ENCODE measurements at regions not wholly inside any gene's neighbourhood (a gene's known extent, or its start where the extent isn't known, plus 50 kb on each side); places are given as distances from the start of the nearest gene placed in this dataset.
A peak's percentile ranks its signal among the peaks of the same experiment; 100 is the strongest.

DNA sequence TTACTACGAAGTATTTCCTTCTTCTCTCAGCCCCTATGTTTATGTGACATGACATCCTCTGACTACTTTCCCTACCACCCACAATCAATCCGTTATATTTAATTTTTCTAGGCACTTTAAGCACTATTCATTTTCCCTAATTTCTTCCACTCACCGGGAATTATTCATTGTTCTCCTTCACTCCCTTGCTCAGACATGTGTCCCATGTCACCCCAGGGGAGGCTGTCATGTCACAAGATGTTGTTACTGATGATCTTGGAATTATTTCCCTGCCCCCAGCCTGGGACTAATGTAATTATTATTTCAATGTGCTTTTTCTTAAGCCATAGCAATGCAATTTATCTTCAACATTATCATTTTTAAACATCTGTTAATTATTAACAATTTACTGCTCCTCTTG lies 317.2 kb downstream of the PHF14 start:
- TF ChIP-seq POLR2A (IDR thresholded peaks at IDR 0.05; ENCODE audit: extremely low read depth, insufficient read length) (no peak), MYC (IDR thresholded peaks at IDR 0.05; ENCODE audit: low read depth, low read length) (no peak), CTCF (IDR thresholded peaks at IDR 0.05; ENCODE audit: low read depth, low read length) (no peak), MAX (IDR thresholded peaks at IDR 0.05; ENCODE audit: low read depth, low read length) (no peak)
- no peak overlapping the region for H3K4me3 ChIP-seq (ENCODE audit: low read depth, low read length)
- DNase-seq (ENCODE audit: low read depth), result no peak

- H3K4me3 ChIP-seq (ENCODE audit: low read depth, low read length), result no peak overlapping the region
- DNase-seq (ENCODE audit: low read depth), result no peak
- TF ChIP-seq MAX (IDR thresholded peaks at IDR 0.05; ENCODE audit: low read depth, low read length), result no peak
- TF ChIP-seq CTCF (IDR thresholded peaks at IDR 0.05; ENCODE audit: low read depth, low read length), result no peak
- no peak for TF ChIP-seq MYC (IDR thresholded peaks at IDR 0.05; ENCODE audit: low read depth, low read length)
- no peak for TF ChIP-seq POLR2A (IDR thresholded peaks at IDR 0.05; ENCODE audit: extremely low read depth, insufficient read length)
These were observed 320.5 kb downstream of the PHF14 start for GRCh38 chr7:11294218-11294617.

DNA sequence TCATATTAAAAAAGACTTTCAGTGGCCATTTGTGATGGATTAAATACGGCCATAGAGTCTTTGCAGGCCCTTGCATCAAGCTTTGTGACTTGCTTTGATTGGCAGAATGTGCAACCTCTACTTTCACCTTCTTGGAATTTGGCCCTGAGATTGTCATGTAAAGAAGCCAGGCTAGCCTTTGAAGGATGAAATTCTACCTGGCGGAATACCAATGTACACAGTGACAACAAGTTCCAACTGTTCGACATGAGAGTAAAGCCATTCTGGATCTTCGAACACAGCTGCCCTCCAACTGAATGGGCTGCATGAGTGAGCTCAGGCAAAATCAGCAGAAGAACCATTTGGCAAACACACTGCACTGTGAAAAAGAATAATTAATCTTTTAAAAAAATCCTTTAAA lies 321.3 kb downstream of the PHF14 start:
- H3K4me3 ChIP-seq (ENCODE audit: low read depth, low read length), result no peak overlapping the region
- DNase-seq (ENCODE audit: low read depth), result no peak
- TF ChIP-seq MYC (IDR thresholded peaks at IDR 0.05; ENCODE audit: low read depth, low read length) (no peak), CTCF (IDR thresholded peaks at IDR 0.05; ENCODE audit: low read depth, low read length) (no peak), MAX (IDR thresholded peaks at IDR 0.05; ENCODE audit: low read depth, low read length) (no peak), POLR2A (IDR thresholded peaks at IDR 0.05; ENCODE audit: extremely low read depth, insufficient read length) (no peak)

GRCh38 chr7:11297126-11297625 lies 323.5 kb downstream of the PHF14 start:
- TF ChIP-seq MYC (IDR thresholded peaks at IDR 0.05; ENCODE audit: low read depth, low read length), result no peak
- TF ChIP-seq CTCF (IDR thresholded peaks at IDR 0.05; ENCODE audit: low read depth, low read length), result no peak
- TF ChIP-seq MAX (IDR thresholded peaks at IDR 0.05; ENCODE audit: low read depth, low read length), result no peak
- no peak for TF ChIP-seq POLR2A (IDR thresholded peaks at IDR 0.05; ENCODE audit: extremely low read depth, insufficient read length)
- no peak for DNase-seq (ENCODE audit: low read depth)
- H3K4me3 ChIP-seq (ENCODE audit: low read depth, low read length), result no peak overlapping the region

DNA sequence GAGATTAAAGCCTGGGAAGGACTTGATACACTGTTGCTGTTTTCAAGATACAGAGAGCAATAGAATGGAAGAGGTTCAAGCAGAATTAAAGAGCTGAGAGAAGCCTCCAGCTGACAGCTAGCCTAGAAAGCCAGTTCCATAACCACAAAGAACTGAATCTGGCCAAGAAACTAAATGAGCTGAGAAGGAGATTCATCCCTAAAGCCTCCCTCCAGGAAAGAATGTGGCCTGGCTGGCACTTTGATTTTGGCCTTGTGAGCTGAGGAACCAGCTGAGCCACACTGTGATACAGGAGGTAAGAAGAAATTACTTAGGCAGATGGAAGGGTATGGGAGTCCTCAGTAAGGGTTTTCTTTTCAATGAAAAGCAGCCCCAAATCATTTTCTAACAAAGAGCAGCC lies 324.1 kb downstream of the PHF14 start:
- DNase-seq (ENCODE audit: low read depth), result no peak
- TF ChIP-seq MAX (IDR thresholded peaks at IDR 0.05; ENCODE audit: low read depth, low read length) (no peak), MYC (IDR thresholded peaks at IDR 0.05; ENCODE audit: low read depth, low read length) (no peak), POLR2A (IDR thresholded peaks at IDR 0.05; ENCODE audit: extremely low read depth, insufficient read length) (no peak), CTCF (IDR thresholded peaks at IDR 0.05; ENCODE audit: low read depth, low read length) (no peak)

DNA sequence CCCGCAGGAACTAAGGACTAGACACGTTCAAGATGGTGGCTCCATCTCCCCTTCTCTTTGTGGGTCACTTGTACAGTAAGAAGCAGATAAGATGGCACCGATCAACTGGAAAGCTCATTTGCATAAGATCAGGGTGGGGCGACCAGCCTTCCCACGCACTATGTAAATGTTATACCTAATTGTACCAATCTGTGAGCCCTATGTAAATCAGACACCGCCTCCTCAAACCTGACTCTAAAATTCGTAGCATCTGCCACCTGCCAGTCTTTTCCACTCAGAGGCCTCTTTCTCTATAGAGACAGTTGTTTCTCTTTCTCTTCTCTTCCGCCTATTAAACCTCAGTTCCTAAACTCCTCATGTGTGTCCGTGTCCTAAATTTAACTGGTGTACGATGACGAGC lies 324.5 kb downstream of the PHF14 start:
- no peak overlapping the region for H3K4me3 ChIP-seq (ENCODE audit: low read depth, low read length)
- peak; percentile 19 for DNase-seq (ENCODE audit: low read depth)
- no peak for TF ChIP-seq MYC (IDR thresholded peaks at IDR 0.05; ENCODE audit: low read depth, low read length)

More for the DNA sequence above, 324.1 kb downstream of the PHF14 start:
- H3K4me3 ChIP-seq (ENCODE audit: low read depth, low read length), result no peak overlapping the region
